OCI-LY3 (cell line): ENCODE measurements at regions not wholly inside any gene's neighbourhood (a gene's known extent, or its start where the extent isn't known, plus 50 kb on each side); places are given as distances from the start of the nearest gene placed in this dataset.

Source experiments
- CTCF ChIP-seq: fragments of 200-600, 300-600 bp; sonication (generic); IDR thresholded peaks from 2 replicates; pipeline ENCODE4 v1.5.1; 2014; ENCODE audit warnings: antibody characterized with exemption, low read length, low read depth
- EZH2phosphoT487 ChIP-seq: fragments of 200-600 bp; shearing (Covaris generic); IDR thresholded peaks from 2 replicates; pipeline ENCODE4 v1.6.1; 2018; ENCODE audit warnings: antibody characterized with exemption, mixed run types, low read depth

DNA sequence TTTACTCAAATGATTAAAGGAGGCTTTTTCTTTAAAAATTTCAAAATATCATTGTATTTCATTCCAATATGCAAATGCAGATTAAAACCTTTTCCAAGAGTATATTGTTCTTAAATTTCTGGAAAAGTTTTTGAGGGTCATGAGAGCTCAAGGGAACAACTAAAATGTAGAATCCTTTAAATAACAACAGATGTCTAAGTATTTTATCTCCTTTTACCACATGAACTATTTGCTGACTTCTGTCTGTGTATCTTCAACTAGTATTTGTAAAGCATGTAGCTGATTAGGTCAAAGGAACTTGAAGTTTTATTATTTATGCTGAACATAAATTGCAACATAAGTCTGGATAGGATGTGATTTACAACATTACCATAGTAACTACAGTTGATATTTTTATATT, 402.6 kb downstream of the CNTN6 start:
- TF ChIP-seq CTCF, result no peak
- no peak for TF ChIP-seq EZH2phosphoT487
